ENCODE measurements at regions not wholly inside any gene's neighbourhood (a gene's known extent, or its start where the extent isn't known, plus 50 kb on each side); places are given as distances from the start of the nearest gene placed in this dataset.

DNA sequence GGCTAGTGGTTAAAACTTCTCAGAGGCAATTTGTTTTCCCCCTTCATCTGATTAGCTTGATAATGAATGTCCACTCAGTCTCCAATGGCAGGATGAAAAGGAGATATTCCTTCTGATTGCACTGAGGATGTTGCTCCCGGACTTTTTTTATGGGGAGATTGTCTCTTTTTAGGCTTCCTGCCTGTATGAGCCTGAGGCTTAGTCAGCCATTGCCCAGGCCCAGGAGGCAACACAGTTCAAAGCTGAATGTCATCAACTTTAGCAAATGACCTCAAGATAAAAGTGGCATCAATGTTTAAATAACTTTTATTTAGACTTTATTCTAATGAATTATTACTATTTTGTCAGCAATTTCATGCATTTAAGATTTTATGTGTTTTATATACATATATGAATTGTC lies 162.9 kb upstream of the PTBP2 start:
- TF ChIP-seq, protein P1, sequence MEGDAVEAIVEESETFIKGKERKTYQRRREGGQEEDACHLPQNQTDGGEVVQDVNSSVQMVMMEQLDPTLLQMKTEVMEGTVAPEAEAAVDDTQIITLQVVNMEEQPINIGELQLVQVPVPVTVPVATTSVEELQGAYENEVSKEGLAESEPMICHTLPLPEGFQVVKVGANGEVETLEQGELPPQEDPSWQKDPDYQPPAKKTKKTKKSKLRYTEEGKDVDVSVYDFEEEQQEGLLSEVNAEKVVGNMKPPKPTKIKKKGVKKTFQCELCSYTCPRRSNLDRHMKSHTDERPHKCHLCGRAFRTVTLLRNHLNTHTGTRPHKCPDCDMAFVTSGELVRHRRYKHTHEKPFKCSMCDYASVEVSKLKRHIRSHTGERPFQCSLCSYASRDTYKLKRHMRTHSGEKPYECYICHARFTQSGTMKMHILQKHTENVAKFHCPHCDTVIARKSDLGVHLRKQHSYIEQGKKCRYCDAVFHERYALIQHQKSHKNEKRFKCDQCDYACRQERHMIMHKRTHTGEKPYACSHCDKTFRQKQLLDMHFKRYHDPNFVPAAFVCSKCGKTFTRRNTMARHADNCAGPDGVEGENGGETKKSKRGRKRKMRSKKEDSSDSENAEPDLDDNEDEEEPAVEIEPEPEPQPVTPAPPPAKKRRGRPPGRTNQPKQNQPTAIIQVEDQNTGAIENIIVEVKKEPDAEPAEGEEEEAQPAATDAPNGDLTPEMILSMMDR (IDR thresholded peaks at IDR 0.05), result no peak
- no peak for TF ChIP-seq POLR2A (IDR thresholded peaks at IDR 0.05)

Measured in thyroid gland (tissue), 4 donors.